Ishikawa (cell line): ENCODE measurements at regions not wholly inside any gene's neighbourhood (a gene's known extent, or its start where the extent isn't known, plus 50 kb on each side); places are given as distances from the start of the nearest gene placed in this dataset.

Source experiments
- CEBPB ChIP-seq: IDR thresholded peaks from 2 replicates; pipeline ENCODE4 v1.6.1; 2012
- EP300 ChIP-seq: IDR thresholded peaks from 2 replicates; pipeline ENCODE4 v1.6.1; 2012; ENCODE audit warnings: borderline replicate concordance
- FOXM1 ChIP-seq: IDR thresholded peaks from 2 replicates; pipeline ENCODE4 v1.6.1; 2012; ENCODE audit warnings: low read depth, borderline replicate concordance
- MAX ChIP-seq: IDR thresholded peaks from 2 replicates; pipeline ENCODE4 v1.6.1; 2012
- RAD21 ChIP-seq: IDR thresholded peaks from 2 replicates; pipeline ENCODE4 v1.6.1; 2012; ENCODE audit warnings: low read depth
- REST ChIP-seq: IDR thresholded peaks from 2 replicates; pipeline ENCODE4 v1.6.1; 2012; ENCODE audit warnings: low read depth, mild to moderate bottlenecking
- TAF1 ChIP-seq: IDR thresholded peaks from 2 replicates; pipeline ENCODE4 v1.6.1; 2012; ENCODE audit warnings: low read depth, mild to moderate bottlenecking
- TF ChIP-seq, protein P1 (sequence below): IDR thresholded peaks from 2 replicates; pipeline ENCODE4 v1.6.1; 2012

- TF ChIP-seq EP300 = no peak
- no peak for TF ChIP-seq RAD21
- TF ChIP-seq REST = no peak
- no peak for TF ChIP-seq TAF1
- no peak for TF ChIP-seq CEBPB
- no peak for TF ChIP-seq FOXM1
- TF ChIP-seq MAX = no peak
- TF ChIP-seq, protein P1, sequence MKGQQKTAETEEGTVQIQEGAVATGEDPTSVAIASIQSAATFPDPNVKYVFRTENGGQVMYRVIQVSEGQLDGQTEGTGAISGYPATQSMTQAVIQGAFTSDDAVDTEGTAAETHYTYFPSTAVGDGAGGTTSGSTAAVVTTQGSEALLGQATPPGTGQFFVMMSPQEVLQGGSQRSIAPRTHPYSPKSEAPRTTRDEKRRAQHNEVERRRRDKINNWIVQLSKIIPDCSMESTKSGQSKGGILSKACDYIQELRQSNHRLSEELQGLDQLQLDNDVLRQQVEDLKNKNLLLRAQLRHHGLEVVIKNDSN = no peak
These were observed 86.1 kb downstream of the ALG10 start for GRCh38 chr12:34108405-34108803.
